GM21526 (cell line): ENCODE measurements at regions not wholly inside any gene's neighbourhood (a gene's known extent, or its start where the extent isn't known, plus 50 kb on each side); places are given as distances from the start of the nearest gene placed in this dataset.

Experiments
- ATAC-seq: cut with Tn5 transposase; IDR thresholded peaks from one replicate; pipeline ENCODE4 v1.9.1; 2021; ENCODE audit warnings: moderate library complexity; ENCODE audit not compliant: unreplicated experiment, low FRiP score

- ATAC-seq: no peak
These were observed 51.9 kb upstream of the DBX2 start for GRCh38 chr12:45102818-45103217.

- no peak for ATAC-seq
These were observed 55.1 kb upstream of the DBX2 start for GRCh38 chr12:45105996-45106395.

GRCh38 chr12:45112306-45112705 lies 61.4 kb upstream of the DBX2 start:
- ATAC-seq: no peak

- no peak for ATAC-seq
These were observed 70.3 kb upstream of the DBX2 start for GRCh38 chr12:45121224-45121623.

DNA sequence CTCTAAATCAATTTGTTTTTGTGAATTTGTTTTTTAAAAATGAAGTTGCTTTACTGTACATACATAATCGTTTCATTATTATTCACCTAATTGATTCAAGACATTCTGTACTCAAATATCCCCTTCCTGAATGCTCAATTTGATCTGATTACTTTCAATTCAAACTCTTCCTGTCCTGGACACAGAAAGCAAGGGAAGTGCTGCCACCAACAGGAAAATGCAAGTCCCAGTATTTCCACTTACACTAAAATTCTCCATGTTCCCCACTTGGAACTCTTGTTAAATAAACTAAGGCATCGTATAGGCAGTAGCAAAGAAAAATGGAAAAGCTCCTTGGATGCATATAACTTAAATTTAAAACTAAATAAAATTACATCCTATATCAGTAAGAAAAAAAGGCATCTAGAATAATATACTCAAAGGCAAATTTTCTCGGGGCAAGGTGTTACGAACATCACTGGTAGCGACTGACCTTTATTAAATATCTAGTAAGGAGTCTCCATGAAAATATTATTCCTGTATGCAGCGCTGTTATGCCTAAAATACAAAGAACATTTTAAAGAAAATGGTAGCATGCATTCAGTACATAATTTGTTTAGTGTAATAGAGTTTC lies 72.0 kb upstream of the DBX2 start:
- no peak for ATAC-seq

- ATAC-seq: no peak
These were observed 73.7 kb upstream of the DBX2 start for GRCh38 chr12:45124485-45125155.

DNA sequence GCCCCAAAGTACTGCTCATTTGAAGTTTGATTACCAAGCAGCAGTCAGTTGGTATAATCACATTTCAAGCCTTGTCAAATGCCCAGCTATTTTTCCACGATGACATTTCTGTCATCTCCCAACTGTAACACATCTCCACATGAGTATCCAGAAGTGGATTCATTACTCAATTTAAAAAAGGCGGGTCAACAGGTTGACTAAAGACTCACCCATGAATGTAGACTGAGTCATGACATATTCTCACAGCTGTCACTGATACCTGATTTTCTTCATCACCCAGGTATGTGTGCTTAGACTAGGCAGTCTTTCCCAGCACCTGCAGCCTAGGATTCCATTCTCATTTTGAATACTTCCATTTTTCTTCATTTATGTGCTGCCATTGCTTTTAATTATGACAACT lies 75.1 kb upstream of the DBX2 start:
- ATAC-seq: no peak

DNA sequence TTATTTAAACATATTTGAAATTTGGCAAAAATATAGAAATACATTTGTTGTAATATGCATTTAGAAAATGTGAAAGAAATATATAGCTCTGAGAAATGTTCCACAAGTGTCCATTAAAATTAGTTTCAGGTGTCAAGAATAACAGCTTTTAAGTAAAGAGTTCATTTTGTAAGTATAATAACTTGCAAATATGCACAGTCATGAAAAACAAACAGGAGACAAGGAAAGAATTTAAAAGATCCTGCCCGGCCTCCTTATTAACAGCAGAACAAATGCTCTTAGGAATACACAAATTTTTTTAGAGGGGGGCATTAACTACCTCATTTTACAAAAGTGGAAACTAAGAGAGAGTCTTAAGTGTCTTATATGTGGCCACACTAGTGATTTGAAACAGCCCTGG lies 77.7 kb upstream of the DBX2 start:
- no peak for ATAC-seq

DNA sequence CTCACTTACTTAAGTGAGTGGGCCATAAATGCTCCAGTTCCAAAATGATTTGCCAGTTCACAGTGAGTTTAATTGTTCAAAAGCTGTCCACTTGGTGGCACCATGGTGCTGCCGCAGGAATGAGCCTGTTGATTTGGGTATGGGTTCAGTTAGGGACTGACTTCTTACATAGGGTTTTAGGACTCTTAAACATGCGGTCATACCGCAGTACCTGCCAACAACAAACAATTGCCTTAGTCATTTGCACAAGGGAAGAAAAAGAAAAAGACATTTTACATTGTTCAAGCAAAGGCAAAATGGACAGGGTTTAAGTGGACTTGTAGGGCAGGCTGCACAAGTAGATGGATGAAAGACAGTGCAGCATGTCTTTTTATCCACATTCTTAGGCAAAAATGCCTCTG lies 80.0 kb upstream of the DBX2 start:
- peak; percentile 71 for ATAC-seq

- no peak for ATAC-seq
These were observed 80.6 kb upstream of the DBX2 start for GRCh38 chr12:45131506-45131905.

DNA sequence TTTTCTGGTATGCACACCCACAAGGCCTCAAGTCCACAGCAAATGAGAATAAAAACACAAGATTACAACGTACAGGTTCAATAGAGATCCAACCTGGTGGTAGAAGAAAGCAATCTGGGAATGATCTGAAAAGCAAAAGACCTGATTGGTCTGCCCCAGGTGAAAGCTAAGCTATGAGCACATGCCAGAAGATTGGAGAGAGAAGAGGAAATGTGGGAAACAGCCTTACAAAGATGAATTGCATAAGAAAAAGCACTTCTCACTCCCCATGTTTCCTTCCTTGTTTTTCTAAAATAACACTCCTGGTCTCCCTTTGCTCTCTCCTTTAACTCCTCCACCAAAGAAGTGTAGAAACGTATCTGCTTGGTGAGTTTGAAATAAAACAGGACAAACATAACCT lies 77.3 kb upstream of the ANO6 start:
- no peak for ATAC-seq

GRCh38 chr12:45148006-45148405 lies 67.9 kb upstream of the ANO6 start:
- no peak for ATAC-seq

- no peak for ATAC-seq
These were observed 67.3 kb upstream of the ANO6 start for GRCh38 chr12:45148619-45149018.

- ATAC-seq: no peak
These were observed 50.6 kb upstream of the ANO6 start for GRCh38 chr12:45165284-45165683.

- ATAC-seq: no peak
These were observed 49.8 kb upstream of the ANO6 start for GRCh38 chr12:45166056-45166455.
